T-helper 2 cell treated with Interferon-gamma antibody and Interleukin-4, amounts not matched to agents 5 μg/mL and 100 μg/mL, for 36 hours (primary cell): ENCODE measurements at regions not wholly inside any gene's neighbourhood (a gene's known extent, or its start where the extent isn't known, plus 50 kb on each side); places are given as distances from the start of the nearest gene placed in this dataset.

ENCODE experiments used
- DNase-seq: peaks from one replicate; pipeline ENCODE4 v3.0.0; 2021; ENCODE audit warnings: low spot score
- H3K27ac Mint-ChIP-seq: one replicate; pipeline ENCODE4 v1.8.0; 2021; ENCODE audit warnings: mild to moderate bottlenecking, mixed read lengths
- H3K27me3 Mint-ChIP-seq: one replicate; pipeline ENCODE4 v1.8.0; 2021; ENCODE audit warnings: low read depth, mixed read lengths
- H3K36me3 Mint-ChIP-seq: one replicate; pipeline ENCODE4 v1.8.0; 2021; ENCODE audit warnings: low read depth, mixed read lengths
- H3K4me1 Mint-ChIP-seq: one replicate; pipeline ENCODE4 v1.8.0; 2021; ENCODE audit warnings: low read depth, mixed read lengths
- H3K4me3 Mint-ChIP-seq: one replicate; pipeline ENCODE4 v1.8.0; 2022; ENCODE audit warnings: mild to moderate bottlenecking, moderate library complexity, mixed read lengths
- H3K9me3 Mint-ChIP-seq: one replicate; pipeline ENCODE4 v1.8.0; 2021; ENCODE audit warnings: mixed read lengths

DNA sequence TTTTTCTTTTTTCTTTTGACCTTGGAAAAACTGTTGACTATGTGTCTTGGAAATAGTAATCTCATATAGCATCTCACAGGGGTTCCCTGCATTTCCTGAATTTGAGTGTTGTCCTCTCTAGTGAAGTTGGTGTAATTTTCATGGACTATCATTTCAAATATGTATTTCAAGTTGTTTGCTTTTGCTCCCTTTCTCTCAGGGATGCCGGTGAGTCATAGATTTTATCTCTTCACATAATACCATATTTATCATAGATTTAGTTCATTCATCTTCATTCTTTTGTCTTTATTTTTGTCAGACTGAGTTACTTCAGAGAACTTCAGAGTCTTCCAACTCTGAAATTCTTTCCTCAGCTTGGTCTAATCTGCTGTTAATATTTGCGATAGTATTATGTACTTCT, 1320.6 kb downstream of the LRFN5 start:
- no peaks in the 10 kb centered on the region for H3K36me3 Mint-ChIP-seq
- H3K4me3 Mint-ChIP-seq: no peak overlapping the region
- H3K27me3 Mint-ChIP-seq: no peaks in the 10 kb centered on the region
- H3K4me1 Mint-ChIP-seq: no peaks in the 10 kb centered on the region
- no peak for DNase-seq
- H3K9me3 Mint-ChIP-seq: peaks cover 72% of the 10 kb centered on the region
- H3K27ac Mint-ChIP-seq: no peak overlapping the region

DNA sequence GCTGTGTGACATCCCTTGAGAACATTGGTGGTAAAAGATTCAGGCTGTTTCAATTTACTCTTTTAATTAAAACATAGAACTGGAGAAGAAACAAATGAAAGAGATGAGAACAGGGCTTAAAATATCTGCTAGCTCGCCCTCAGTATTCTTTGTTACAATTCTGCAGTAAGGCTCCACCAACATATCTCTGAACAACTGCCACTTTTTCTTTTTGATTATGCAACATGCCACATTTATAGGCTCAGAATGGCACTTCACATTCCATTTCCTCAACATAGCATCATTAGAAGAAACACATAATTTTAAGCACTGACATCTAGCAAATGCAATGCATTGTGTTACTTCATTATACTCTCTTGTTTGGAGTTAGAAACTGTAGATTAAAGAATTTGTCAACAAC, 1315.2 kb downstream of the LRFN5 start:
- Mint-ChIP-seq H3K27me3 (no peaks in the 10 kb centered on the region), H3K4me1 (no peaks in the 10 kb centered on the region), H3K9me3 (peaks cover 52% of the 10 kb centered on the region), H3K4me3 (no peak overlapping the region), H3K36me3 (no peaks in the 10 kb centered on the region), H3K27ac (no peak overlapping the region)
- no peak for DNase-seq

DNA sequence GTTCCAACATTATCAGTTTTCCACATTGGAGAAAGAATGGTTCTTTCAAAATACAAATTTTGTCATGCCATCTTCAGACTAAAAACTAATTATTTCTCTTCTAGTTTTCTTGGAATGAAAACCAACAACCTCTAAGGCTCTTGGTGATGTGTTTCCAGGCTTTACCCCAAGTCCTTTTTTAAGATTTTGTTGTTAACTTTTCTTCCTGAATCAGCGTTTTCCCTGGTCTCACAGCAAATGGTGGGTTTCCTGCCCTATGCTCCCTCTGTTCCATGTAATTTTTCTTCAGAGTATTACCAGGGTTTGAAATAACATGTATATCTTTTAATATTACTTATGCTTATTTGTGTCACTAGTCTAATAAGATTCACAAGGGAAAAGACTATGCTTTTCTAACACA, 1311.9 kb downstream of the LRFN5 start:
- no peaks in the 10 kb centered on the region for H3K36me3 Mint-ChIP-seq
- H3K4me1 Mint-ChIP-seq: no peaks in the 10 kb centered on the region
- no peaks in the 10 kb centered on the region for H3K27me3 Mint-ChIP-seq
- H3K4me3 Mint-ChIP-seq: no peak overlapping the region
- no peak for DNase-seq
- H3K9me3 Mint-ChIP-seq: peaks cover 47% of the 10 kb centered on the region
- no peak overlapping the region for H3K27ac Mint-ChIP-seq

DNA sequence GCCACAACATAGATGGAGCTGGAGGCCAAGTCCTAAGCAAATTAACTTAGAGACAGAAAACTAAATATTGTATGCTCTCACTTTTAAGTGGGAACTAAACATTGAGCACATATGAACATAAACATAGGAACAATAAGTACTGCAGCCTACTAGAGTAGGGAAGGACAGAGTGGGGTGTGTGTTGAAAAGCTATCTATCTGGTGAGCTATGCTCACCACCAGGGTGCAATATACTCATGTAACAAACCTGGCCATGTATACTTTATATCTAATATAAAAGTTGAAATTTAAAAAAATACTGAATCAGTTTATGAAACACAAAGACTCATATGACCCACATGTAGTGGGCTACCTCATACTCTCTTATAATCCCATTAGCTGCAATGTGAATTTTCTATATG, 1305.0 kb downstream of the LRFN5 start:
- Mint-ChIP-seq H3K9me3 (peaks cover 46% of the 10 kb centered on the region), H3K27me3 (no peaks in the 10 kb centered on the region), H3K27ac (no peak overlapping the region), H3K4me3 (no peak overlapping the region), H3K4me1 (no peaks in the 10 kb centered on the region), H3K36me3 (no peaks in the 10 kb centered on the region)
- DNase-seq: no peak

DNA sequence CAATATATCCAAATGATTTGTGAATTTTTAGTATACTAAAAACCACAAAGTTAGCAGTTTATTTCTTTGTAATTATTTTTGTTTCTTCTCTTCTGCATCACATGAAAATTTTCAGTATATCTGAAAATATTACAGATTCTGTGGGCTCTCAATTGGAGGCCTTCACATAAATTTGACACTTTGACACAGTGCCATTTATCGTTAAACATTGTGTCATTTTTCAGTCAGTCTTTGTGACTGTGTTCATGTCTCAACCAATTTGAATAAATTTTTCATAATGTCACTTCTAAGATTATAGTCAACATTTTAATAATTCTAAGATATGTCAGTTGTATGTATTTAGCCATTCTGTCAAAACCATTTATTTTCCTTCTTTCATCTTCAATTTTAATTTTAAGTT, 1303.0 kb downstream of the LRFN5 start:
- DNase-seq: no peak
- H3K36me3 Mint-ChIP-seq: no peaks in the 10 kb centered on the region
- no peak overlapping the region for H3K27ac Mint-ChIP-seq
- no peaks in the 10 kb centered on the region for H3K27me3 Mint-ChIP-seq
- no peak overlapping the region for H3K4me3 Mint-ChIP-seq
- H3K4me1 Mint-ChIP-seq: no peaks in the 10 kb centered on the region
- peaks cover 35% of the 10 kb centered on the region for H3K9me3 Mint-ChIP-seq

DNA sequence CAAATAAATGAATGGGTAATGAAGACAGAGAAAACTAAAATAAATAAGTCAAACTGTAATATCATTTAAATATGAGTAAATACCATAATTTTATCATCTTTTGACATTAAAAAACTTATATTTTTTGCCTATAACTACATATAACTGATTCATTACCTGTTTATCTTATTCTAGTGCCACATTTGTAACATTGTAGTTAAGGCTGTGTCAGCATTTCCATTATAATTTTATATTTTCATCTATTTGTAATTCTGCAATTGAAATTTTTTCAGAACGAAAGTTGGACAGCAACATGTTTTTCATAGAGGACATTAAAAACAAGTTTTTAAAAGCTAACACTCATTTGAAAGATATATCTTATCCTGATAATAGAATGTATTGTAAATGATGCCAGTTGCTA, 1286.5 kb downstream of the LRFN5 start:
- DNase-seq: no peak
- no peaks in the 10 kb centered on the region for H3K4me1 Mint-ChIP-seq
- H3K27ac Mint-ChIP-seq: no peak overlapping the region
- no peaks in the 10 kb centered on the region for H3K27me3 Mint-ChIP-seq
- no peaks in the 10 kb centered on the region for H3K36me3 Mint-ChIP-seq
- no peak overlapping the region for H3K4me3 Mint-ChIP-seq
- peaks cover 36% of the 10 kb centered on the region for H3K9me3 Mint-ChIP-seq

DNA sequence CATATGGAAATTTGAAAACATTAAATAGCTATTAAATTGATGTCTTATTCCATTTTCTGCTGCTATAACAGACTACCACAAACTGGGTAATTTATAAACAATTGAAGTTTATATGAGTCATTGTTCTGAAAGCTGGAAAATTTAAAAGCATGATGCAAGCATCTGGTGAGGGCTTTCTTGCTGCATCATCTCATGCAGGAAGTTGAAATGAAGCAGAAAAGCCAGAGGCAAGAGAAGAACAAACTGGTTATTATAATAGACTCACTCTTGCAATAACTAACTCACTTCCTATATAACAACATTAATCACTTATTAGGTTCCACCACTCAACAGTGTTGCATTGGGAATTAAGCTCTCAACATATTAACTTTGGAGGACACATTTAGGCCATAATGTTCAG, 1277.4 kb downstream of the LRFN5 start:
- peaks cover 21% of the 10 kb centered on the region for H3K9me3 Mint-ChIP-seq
- no peak overlapping the region for H3K27ac Mint-ChIP-seq
- no peaks in the 10 kb centered on the region for H3K36me3 Mint-ChIP-seq
- H3K4me1 Mint-ChIP-seq: no peaks in the 10 kb centered on the region
- no peak for DNase-seq
- no peak overlapping the region for H3K4me3 Mint-ChIP-seq
- no peaks in the 10 kb centered on the region for H3K27me3 Mint-ChIP-seq

DNA sequence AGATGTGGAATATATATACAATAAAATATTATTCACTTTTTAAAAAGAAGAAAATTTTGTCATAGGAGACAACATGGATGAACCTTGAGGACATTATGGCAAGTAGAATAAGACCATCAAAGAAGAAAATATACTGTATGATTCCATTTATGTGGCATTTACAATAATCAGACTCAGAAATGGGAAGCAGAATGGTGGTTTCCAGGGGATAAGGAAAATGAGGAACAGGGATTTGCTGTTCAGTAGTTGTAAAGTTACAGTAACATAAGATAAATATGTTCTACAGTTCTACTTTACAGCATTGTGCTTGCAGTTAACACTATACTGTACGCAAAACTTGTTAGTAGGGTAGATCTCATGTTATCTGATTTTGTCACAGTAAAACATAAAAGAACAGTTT, 1271.0 kb downstream of the LRFN5 start:
- no peak overlapping the region for H3K4me3 Mint-ChIP-seq
- no peaks in the 10 kb centered on the region for H3K27me3 Mint-ChIP-seq
- peaks cover 23% of the 10 kb centered on the region for H3K9me3 Mint-ChIP-seq
- no peaks in the 10 kb centered on the region for H3K4me1 Mint-ChIP-seq
- no peaks in the 10 kb centered on the region for H3K36me3 Mint-ChIP-seq
- H3K27ac Mint-ChIP-seq: no peak overlapping the region
- no peak for DNase-seq

DNA sequence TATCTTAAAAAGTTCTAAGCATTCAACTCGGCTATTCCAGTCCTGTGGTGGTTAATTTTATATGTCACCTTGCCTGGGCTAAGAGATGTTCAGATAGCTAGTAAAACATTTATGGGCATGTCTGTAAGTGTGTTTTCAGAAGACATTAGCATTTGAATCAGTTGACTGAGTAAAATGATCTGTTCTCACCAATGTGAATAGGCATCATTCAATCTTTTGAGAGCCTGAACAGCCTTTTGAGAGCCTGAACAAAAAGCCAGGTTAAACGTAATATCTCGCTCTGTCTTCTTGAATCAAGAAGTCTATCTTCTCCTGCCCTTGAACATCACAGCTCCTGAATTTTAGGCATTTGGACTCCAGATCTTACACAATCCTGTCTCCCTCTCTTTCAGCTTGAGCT, 1266.1 kb downstream of the LRFN5 start:
- H3K4me1 Mint-ChIP-seq: no peaks in the 10 kb centered on the region
- H3K9me3 Mint-ChIP-seq: peaks cover 24% of the 10 kb centered on the region
- DNase-seq: no peak
- H3K27ac Mint-ChIP-seq: no peak overlapping the region
- no peaks in the 10 kb centered on the region for H3K27me3 Mint-ChIP-seq
- no peaks in the 10 kb centered on the region for H3K36me3 Mint-ChIP-seq
- no peak overlapping the region for H3K4me3 Mint-ChIP-seq

DNA sequence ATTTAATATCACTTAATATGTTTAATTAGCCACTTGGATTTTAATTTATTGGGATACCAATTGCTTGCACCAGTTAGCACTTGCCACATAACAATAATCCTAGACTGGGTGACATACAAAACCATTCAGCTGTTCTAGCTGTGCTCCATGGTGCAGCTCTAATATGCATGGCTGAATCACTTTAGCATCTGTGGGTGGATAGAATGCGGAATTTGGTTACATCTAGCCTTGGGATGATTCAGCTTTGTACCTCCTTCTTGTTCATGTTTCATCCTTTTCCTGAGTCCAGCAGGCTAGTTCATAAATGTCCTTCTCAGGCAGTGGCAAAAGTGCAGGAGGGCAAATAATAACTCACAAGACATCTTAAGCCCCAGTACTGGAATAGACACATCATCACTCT, 1263.0 kb downstream of the LRFN5 start:
- no peaks in the 10 kb centered on the region for H3K4me1 Mint-ChIP-seq
- peaks cover 23% of the 10 kb centered on the region for H3K9me3 Mint-ChIP-seq
- H3K27me3 Mint-ChIP-seq: no peaks in the 10 kb centered on the region
- H3K27ac Mint-ChIP-seq: no peak overlapping the region
- no peak for DNase-seq
- no peaks in the 10 kb centered on the region for H3K36me3 Mint-ChIP-seq
- no peak overlapping the region for H3K4me3 Mint-ChIP-seq

DNA sequence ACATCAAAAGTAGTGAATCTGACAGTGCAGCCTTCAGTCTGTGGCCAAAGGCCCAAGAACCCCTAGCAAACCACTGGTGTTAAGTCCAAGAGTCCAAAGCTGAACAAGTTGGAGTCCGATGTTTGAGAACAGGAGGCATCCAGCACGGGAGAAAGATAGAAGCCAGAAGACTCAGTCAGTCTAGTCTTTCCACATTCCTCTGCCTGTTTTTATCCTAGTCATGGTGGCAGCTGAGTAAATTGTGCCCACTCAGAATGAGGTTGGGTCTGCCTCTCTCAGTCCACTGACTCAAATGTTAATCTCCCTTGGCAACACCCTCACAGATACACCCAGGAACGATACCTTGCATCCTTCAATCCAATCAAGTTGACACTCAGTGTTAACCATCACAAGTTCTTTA, 1255.4 kb downstream of the LRFN5 start:
- Mint-ChIP-seq H3K27ac (no peak overlapping the region), H3K4me1 (no peaks in the 10 kb centered on the region), H3K36me3 (no peaks in the 10 kb centered on the region), H3K4me3 (no peak overlapping the region), H3K27me3 (no peaks in the 10 kb centered on the region), H3K9me3 (peaks cover 22% of the 10 kb centered on the region)
- no peak for DNase-seq

DNA sequence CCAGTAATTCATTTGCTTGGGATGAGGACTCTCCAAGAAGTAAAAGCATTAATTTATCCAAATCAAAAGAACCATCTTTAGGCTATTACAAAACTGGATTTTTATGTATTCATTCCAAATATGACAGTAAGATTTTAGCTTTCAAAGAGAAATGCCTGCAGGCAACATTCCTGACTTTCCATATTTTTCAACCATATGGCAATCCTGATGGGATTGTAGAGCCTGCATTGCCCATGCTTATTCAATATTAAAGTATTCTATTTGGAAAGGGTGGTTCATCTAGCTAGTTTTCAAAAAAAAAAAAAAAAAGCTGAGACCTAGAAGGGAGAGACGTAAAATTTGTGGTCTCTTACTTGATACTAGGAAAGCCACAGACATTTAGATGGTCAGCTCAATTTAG, 1253.7 kb downstream of the LRFN5 start:
- peaks cover 27% of the 10 kb centered on the region for H3K9me3 Mint-ChIP-seq
- no peak overlapping the region for H3K4me3 Mint-ChIP-seq
- no peak overlapping the region for H3K27ac Mint-ChIP-seq
- H3K27me3 Mint-ChIP-seq: no peaks in the 10 kb centered on the region
- H3K4me1 Mint-ChIP-seq: no peaks in the 10 kb centered on the region
- DNase-seq: no peak
- H3K36me3 Mint-ChIP-seq: no peaks in the 10 kb centered on the region

DNA sequence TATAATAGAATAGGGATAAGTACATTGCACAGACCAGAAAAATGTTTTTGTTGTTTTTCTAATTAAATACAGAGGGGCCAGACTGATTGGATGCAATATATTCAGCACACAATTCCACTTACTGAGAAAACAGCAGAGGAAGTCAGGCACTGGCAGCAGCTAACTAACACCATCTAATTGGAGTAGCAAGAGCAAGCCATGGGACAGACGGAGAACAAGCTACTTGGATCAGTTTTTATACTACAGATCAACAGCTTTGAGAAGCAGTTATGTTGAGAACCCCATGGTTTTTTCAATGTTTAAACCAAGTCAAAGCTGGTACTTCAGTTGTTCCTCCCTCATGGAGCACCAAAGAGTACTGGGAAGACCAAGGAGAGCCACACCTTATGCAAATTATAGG, 1249.4 kb downstream of the LRFN5 start:
- no peaks in the 10 kb centered on the region for H3K36me3 Mint-ChIP-seq
- H3K27me3 Mint-ChIP-seq: no peaks in the 10 kb centered on the region
- no peaks in the 10 kb centered on the region for H3K4me1 Mint-ChIP-seq
- no peak overlapping the region for H3K27ac Mint-ChIP-seq
- H3K9me3 Mint-ChIP-seq: peaks cover 32% of the 10 kb centered on the region
- DNase-seq: no peak
- H3K4me3 Mint-ChIP-seq: no peak overlapping the region

DNA sequence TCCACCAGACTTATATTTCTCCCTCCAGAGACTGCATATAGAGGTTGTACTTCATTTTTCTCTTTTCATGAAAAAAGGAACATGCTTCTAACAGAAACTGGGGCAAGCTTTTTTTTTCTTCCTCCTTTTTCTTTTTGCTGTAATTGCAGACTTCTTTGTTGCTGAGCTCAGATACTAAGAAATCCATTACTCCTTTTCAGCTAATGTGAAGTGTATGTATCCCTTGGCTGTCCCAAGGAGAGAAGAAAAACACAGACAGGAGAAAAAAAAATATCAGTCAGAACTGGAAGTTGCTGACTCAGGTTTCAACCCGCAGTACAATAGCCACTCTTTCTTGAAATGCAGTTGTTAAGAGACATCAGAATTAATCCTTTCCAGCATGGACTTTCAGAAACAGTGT, 1248.4 kb downstream of the LRFN5 start:
- H3K36me3 Mint-ChIP-seq: no peaks in the 10 kb centered on the region
- no peak overlapping the region for H3K4me3 Mint-ChIP-seq
- no peaks in the 10 kb centered on the region for H3K4me1 Mint-ChIP-seq
- no peak overlapping the region for H3K27ac Mint-ChIP-seq
- DNase-seq: no peak
- H3K27me3 Mint-ChIP-seq: no peaks in the 10 kb centered on the region
- peaks cover 37% of the 10 kb centered on the region for H3K9me3 Mint-ChIP-seq

DNA sequence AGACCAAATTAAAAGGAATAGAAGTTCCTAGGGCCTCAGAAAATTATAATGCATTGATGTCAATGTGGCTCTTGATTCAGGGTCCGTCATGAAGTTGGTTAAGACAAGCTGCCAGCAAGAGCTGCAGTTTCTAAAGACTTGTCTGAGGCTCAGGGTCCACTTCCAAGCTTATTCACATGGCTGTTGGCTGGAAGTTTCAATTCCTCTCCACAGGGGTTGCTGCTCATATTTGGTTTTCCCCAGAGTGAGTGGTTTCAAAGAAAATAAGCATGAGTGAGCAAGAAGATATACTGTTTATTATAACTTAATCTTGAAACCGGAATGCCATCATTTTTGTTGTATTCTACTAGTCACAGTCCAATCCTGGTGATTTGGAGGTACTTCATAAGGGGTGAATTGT, 1247.4 kb downstream of the LRFN5 start:
- Mint-ChIP-seq H3K27me3 (no peaks in the 10 kb centered on the region), H3K27ac (no peak overlapping the region), H3K36me3 (no peaks in the 10 kb centered on the region), H3K9me3 (peaks cover 33% of the 10 kb centered on the region), H3K4me3 (no peak overlapping the region), H3K4me1 (no peaks in the 10 kb centered on the region)
- DNase-seq: no peak

DNA sequence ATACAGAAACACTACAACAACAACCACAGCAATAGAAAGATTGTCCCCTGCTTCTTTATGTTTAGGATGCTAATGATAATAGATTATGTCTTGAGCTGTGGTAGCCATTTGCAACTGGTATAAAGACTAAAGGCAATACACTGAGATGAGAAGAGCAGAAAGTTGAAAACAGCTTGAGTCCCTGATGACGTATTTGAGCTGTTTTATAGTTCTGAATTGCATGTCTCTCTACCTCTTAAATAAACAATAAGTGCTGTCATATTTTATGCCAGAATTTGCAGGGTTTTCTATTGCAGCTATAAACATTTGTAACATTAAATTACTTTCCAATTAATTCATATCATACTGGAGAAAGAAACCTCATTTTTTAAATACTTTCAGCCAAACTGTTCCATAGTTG, 1242.0 kb downstream of the LRFN5 start:
- Mint-ChIP-seq H3K9me3 (peaks cover 56% of the 10 kb centered on the region), H3K27me3 (no peaks in the 10 kb centered on the region), H3K4me3 (no peak overlapping the region), H3K36me3 (no peaks in the 10 kb centered on the region), H3K4me1 (no peaks in the 10 kb centered on the region), H3K27ac (no peak overlapping the region)
- DNase-seq: no peak
